GM10266 (cell line): ENCODE measurements at regions not wholly inside any gene's neighbourhood (a gene's known extent, or its start where the extent isn't known, plus 50 kb on each side); places are given as distances from the start of the nearest gene placed in this dataset.

Source experiments
- DNase-seq: peaks from one replicate; pipeline ENCODE4 v3.0.0; 2012; ENCODE audit errors: extremely low spot score
- CTCF ChIP-seq: IDR thresholded peaks from 2 replicates; pipeline ENCODE4 v1.5.1; 2012; ENCODE audit warnings: mild to moderate bottlenecking, low read depth; ENCODE audit not compliant: control insufficient read depth, insufficient read depth; ENCODE audit errors: missing control alignments

- DNase-seq, result no peak
- TF ChIP-seq CTCF, result no peak
Measured at GRCh38 chr6:119608994-119609393, 259.4 kb upstream of the MAN1A1 start.

GRCh38 chr6:119604124-119604523 is 254.6 kb upstream of the MAN1A1 start:
- TF ChIP-seq CTCF, result no peak
- DNase-seq, result no peak

- TF ChIP-seq CTCF, result no peak
- DNase-seq, result no peak
Measured at GRCh38 chr6:119603501-119603900, 253.9 kb upstream of the MAN1A1 start.

GRCh38 chr6:119602215-119603178 is 252.9 kb upstream of the MAN1A1 start:
- no peak for DNase-seq
- no peak for TF ChIP-seq CTCF

- TF ChIP-seq CTCF, result no peak
Measured at GRCh38 chr6:119598883-119599282, 249.3 kb upstream of the MAN1A1 start.

GRCh38 chr6:119594907-119595306 is 245.3 kb upstream of the MAN1A1 start:
- no peak for DNase-seq
- no peak for TF ChIP-seq CTCF

More at GRCh38 chr6:119598883-119599282, 249.3 kb upstream of the MAN1A1 start:
- DNase-seq, result no peak

- no peak for TF ChIP-seq CTCF
- no peak for DNase-seq
Measured at GRCh38 chr6:119591235-119591634, 241.7 kb upstream of the MAN1A1 start.
